ENCODE measurements at regions not wholly inside any gene's neighbourhood (a gene's known extent, or its start where the extent isn't known, plus 50 kb on each side); places are given as distances from the start of the nearest gene placed in this dataset.

DNA sequence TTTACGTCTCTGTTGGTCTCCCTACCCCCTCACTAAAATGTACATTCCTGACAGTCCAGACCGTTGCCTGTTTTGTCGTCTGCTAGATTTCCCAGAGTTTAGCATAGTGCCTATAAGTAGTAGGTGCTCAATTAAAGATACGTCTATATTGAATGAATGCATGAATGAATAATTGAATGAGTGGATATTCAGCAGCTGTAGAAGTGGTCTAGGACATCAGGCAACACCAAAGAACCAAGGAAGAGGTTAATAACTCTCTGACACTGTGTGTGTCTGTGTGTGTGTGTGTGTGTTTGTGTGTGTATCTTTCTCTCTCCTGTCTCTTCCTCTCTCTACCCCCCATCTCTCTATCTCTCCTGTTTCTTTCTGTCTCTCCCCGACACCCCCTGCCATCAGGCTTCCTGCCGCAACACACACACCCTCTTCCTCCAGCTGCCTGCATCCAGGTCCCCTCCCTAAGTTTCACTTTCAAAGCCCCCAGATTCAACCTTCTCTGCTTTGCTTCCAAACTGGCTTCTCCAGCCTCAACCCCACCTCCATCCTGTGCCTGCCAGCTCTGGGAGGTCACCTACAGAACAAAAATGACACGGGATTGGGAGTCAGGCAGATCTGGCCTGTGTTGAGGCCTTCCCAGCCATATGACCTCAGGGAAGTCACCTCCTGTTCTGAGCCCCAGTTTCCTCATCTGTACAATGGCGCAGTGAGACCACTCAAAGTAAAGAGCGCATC lies 119.9 kb upstream of the NCOR2 start:
- TF ChIP-seq, protein P1, sequence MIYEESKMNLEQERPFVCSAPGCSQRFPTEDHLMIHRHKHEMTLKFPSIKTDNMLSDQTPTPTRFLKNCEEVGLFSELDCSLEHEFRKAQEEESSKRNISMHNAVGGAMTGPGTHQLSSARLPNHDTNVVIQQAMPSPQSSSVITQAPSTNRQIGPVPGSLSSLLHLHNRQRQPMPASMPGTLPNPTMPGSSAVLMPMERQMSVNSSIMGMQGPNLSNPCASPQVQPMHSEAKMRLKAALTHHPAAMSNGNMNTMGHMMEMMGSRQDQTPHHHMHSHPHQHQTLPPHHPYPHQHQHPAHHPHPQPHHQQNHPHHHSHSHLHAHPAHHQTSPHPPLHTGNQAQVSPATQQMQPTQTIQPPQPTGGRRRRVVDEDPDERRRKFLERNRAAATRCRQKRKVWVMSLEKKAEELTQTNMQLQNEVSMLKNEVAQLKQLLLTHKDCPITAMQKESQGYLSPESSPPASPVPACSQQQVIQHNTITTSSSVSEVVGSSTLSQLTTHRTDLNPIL (CRISPR knock-in tag; IDR thresholded peaks at IDR 0.05; ENCODE audit: low read depth), result no peak
- TF ChIP-seq, protein P2, sequence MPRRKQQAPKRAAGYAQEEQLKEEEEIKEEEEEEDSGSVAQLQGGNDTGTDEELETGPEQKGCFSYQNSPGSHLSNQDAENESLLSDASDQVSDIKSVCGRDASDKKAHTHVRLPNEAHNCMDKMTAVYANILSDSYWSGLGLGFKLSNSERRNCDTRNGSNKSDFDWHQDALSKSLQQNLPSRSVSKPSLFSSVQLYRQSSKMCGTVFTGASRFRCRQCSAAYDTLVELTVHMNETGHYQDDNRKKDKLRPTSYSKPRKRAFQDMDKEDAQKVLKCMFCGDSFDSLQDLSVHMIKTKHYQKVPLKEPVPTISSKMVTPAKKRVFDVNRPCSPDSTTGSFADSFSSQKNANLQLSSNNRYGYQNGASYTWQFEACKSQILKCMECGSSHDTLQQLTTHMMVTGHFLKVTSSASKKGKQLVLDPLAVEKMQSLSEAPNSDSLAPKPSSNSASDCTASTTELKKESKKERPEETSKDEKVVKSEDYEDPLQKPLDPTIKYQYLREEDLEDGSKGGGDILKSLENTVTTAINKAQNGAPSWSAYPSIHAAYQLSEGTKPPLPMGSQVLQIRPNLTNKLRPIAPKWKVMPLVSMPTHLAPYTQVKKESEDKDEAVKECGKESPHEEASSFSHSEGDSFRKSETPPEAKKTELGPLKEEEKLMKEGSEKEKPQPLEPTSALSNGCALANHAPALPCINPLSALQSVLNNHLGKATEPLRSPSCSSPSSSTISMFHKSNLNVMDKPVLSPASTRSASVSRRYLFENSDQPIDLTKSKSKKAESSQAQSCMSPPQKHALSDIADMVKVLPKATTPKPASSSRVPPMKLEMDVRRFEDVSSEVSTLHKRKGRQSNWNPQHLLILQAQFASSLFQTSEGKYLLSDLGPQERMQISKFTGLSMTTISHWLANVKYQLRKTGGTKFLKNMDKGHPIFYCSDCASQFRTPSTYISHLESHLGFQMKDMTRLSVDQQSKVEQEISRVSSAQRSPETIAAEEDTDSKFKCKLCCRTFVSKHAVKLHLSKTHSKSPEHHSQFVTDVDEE (CRISPR knock-in tag; IDR thresholded peaks at IDR 0.05), result no peak
- TF ChIP-seq ESRRG (CRISPR knock-in tag; IDR thresholded peaks at IDR 0.05), result no peak

Measured in SK-N-SH treated with all-trans-retinoic acid at 6 μM for 48 hours (cell line).